ENCODE measurements at regions not wholly inside any gene's neighbourhood (a gene's known extent, or its start where the extent isn't known, plus 50 kb on each side); places are given as distances from the start of the nearest gene placed in this dataset.

- DNase-seq (ENCODE audit: low read depth), result no peak
Observed at GRCh38 chr2:128726236-128726635, 407.6 kb upstream of the HS6ST1 start.

- no peak for DNase-seq (ENCODE audit: low read depth)
Observed at GRCh38 chr2:128726911-128727310, 408.2 kb upstream of the HS6ST1 start.

DNA sequence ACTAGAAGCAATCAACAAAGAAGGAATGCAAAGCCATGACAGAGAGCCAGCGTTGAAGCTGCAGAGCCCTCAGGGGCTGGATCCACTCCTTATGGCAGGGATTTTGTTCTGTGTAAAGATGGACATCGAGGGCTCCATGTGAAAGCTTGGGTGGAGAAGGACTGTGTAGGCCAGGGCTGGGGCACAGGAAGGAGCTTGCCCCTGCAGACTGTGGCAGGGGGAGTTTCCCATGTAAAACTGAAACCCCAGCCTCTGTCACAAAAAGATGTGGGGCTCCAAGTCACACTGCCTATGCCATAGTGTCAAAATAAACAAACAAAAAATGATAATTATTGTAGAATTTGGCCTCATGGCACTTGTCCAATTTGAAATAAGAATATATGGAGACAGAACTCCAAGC, 408.7 kb upstream of the HS6ST1 start:
- no peak for DNase-seq (ENCODE audit: low read depth)

DNA sequence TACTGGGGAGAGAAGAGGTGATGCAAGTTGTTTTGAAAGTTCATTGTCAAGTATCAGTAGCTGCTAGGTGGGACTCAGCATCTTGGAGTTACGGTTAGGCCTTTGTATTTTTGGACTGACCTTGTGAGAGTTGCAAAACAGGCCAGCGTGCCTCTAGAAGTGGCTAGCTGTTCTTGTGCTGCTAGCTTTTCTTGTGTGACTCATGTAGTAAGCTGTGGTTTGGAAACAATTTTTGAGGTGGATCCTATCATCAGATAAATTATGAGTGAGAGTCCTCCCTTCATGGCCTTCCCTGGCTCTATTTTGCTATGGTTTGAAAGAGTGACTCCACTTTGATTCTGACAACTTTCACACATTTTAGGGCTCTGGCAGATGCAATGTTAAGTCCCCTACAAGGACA, 409.2 kb upstream of the HS6ST1 start:
- no peak for DNase-seq (ENCODE audit: low read depth)

DNA sequence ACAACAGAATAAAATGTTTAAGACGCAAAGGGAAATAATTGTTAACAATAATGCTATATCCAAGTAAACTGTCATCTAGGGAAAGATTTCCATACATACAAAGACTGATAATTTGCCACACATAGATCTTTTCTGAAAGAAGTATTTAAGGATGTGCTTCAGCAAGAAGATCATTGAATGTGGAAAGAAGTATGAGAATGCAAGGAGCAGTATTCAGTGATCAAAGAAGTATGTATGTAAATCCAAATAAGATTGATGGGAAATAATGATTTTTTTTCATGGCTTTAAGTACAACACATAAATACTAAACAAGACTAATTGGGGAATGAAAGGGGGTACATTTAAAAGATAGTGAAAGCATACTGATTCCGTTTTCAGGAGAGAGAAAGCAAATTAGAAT, 410.4 kb upstream of the HS6ST1 start:
- no peak for DNase-seq (ENCODE audit: low read depth)

DNA sequence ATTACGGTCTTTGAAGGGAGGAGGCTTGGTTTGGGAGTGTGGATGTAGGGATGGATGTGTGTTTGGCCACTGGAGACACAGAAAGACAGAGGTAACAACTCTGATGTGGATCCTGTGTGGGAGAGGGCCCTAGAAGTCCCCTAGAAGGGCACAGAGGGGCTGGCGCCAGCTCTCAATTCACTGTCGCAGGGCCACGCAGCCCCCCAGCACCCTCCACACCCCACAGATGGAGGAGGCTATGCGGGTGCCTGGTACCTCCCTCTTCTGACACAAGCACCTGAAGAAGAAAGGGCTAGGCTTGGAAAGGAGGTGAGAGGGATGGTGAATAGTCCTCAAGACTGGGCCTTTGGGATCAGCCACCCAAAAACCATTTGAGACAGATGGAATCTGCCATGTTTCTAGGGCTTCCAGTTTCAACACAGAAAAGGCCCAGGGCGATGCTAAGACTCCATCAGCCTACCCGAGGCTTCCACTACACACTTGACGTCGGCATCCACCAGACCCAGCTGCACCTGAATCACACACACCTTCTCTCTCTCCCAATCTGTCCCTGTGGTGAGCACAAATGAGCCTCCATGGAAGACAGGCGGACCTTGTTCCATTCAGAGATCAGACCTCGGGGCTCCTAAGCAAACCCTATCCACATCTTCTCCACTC, 413.5 kb upstream of the HS6ST1 start:
- DNase-seq (ENCODE audit: low read depth), result no peak

GRCh38 chr2:128732976-128733431, 414.3 kb upstream of the HS6ST1 start:
- no peak for DNase-seq (ENCODE audit: low read depth)

- no peak for DNase-seq (ENCODE audit: low read depth)
Observed at GRCh38 chr2:128733450-128733849, 414.8 kb upstream of the HS6ST1 start.

- no peak for DNase-seq (ENCODE audit: low read depth)
Observed at GRCh38 chr2:128734521-128735295, 416.0 kb upstream of the HS6ST1 start.

DNA sequence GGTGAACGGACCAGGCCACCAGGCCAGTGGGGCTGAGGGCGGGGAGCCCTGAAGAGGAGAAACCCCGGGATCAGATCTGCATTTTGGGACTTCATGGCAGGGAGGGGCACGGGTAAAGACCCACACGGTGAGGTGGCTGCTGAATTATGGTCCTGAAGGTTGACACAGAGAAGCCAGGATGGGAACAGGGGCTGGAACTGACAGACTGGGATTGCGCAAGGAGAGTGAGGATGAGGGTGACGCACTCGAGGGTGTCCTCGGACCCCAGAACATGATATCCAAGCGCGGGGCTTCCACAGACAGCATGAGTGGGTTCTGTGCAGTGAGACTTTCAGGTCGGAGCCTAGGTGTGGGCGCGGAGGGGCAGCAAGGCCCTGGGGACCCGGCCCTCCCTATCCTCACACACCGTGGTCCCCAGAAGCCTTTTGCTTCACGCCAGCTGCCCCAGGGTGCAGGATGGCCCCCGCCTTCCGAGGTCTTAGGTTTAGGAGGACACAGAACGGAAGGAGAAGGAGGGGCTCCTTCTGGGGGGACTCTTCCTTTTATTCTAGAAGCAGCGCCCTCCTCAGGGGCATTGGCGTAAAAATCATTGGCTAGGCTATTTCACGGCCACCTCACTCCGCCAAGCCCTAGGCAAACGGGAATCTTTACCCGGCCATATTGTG, 416.8 kb upstream of the HS6ST1 start:
- no peak for DNase-seq (ENCODE audit: low read depth)

DNA sequence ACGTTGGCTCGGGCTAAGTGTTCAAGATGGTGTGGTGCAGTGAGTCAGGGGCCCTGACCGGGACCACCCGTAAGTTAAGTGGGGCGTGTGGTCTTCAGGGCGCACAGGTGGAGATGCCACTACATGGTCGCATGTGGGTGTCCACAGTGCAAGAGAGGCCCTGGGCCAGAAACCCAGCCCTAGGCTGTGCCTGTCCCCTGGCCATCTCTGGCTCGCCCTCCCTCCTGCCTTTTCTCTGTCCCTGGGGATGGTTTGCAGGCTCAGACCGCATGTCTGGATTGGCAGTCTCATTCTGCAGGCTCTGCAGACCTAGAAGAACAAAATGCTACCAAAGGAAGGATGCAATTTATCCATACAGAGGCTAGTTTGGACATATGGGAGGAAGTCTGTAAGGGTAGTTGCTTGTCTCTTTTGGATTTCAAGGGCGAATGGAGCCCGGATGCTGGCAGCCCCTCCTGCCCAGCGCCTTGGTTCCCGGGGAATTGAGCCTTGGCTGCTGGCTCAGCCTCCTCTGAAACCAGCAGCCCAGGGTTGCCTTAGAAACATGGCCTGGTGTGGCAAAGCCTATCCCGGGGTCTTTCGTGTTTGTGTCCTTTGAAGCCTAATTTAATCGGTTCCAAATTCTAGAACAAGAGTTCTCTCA, 417.5 kb upstream of the HS6ST1 start:
- DNase-seq (ENCODE audit: low read depth), result no peak

DNA sequence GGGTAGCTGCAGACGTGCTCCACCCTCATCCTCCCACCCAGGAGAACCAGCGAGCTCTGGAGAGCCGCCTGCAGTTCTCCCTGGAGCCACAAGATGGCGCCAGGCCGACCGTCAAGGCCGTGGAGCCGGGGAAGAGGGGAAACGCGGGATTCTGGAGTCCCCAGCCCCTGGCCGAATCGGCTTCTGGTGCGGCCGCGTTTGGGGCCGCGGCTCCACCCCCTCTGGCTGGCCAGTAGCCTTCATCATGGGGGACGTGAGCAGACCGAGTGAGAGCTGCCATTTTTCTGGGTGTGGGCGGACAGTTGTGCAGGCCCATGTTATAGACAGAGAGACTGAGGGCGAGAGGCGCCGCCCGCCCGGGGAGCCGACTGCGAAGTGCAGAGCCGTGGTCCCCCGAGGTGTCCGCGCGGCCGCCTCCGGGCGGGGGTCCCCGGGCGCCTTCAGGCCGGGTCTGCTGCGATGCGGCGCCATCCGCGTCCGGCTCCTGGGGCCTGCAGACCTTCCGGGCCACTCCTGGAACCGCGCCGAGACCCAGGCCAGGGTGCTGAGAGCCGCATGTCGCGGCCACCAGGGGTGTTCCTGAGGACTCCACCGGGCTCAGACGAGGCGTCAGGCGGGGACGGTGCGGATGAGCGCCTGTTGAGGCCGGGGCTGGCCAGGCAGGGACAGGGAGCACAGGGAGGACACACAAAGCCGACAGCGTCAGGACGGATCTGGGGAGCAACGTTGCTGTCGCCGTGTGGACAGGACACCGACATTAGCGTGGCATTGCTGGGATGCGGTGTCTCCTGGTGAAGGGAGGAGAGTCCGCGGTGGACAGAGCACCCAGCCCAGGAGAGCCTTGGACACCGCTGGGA, 418.2 kb upstream of the HS6ST1 start:
- DNase-seq (ENCODE audit: low read depth), result peak; percentile 17

DNA sequence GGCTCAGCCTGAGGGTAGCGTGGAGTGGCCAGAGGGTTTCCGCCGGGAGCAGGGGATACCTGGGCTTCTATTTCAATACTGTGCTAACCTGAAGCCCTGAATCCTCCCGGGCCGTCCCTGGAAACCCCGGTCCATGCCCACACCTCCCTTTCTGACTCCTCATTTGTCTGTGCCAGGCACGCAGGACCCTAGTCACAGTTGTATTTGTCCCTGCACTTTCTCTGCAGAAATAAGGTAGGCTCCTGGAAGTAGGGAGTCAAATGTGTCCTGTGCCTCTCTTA, 418.8 kb upstream of the HS6ST1 start:
- DNase-seq (ENCODE audit: low read depth), result no peak

GRCh38 chr2:128738446-128739110, 419.9 kb upstream of the HS6ST1 start:
- DNase-seq (ENCODE audit: low read depth), result no peak

DNA sequence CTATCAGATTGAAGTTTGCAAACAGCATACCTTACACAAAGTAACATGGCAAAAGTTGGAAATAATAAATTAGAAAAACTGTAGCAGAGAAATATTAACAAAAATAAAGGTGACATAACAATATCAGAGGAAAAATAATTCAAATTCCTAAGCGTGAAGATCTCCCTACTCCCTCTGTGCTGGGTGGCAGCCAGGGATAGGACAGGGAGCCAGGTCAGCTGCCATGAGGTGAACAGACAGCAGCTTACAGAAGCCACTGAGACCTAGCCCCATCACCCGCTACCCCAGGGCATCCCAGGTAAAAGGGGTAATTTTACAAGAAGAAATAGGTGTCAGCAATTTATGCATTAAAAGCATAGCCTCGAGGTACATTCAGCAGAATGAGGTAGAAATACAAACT, 423.8 kb upstream of the HS6ST1 start:
- no peak for DNase-seq (ENCODE audit: low read depth)

- no peak for DNase-seq (ENCODE audit: low read depth)
Observed at GRCh38 chr2:128745946-128746345, 427.3 kb upstream of the HS6ST1 start.

DNA sequence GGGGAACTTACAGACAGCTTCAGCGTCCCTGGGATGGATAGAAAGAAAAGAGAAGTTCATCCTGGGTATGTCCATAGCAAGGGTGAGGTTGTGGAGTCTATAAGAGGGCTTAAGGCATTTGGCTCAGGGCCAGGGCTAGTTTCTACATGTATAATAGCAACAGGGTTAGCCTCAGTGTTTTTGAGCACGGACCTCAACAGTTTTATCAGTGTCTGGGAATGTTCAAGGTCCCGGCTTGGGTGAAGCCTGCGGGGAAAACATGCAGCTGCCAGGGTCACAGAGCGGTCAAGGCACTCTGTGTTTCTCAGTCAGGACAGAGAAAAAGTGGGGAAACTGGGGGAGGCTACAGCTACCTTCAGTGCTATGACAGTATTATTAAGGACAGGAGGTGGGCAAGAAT, 427.7 kb upstream of the HS6ST1 start:
- no peak for DNase-seq (ENCODE audit: low read depth)

DNA sequence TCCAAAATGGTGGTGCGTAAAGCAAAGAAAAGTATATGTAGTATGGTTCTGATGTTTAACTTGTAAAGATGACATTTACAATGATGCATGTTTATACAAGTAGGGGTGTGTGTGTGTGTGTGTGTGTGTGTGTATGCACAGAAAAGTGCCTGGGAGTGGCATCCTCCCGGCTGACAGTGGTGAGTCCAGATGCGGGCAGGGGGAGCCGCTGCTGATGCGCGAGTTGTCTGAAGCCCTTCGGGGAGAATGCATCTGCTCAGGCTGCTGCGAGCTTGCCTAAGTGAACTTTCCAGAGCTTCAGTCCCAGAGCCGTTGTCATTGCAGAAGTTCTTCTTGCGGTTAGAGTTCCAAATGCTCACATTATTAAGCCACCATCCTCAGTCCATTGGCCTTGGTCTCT, 429.7 kb upstream of the HS6ST1 start:
- DNase-seq (ENCODE audit: low read depth), result no peak

GRCh38 chr2:128748835-128749605, 430.4 kb upstream of the HS6ST1 start:
- DNase-seq (ENCODE audit: low read depth), result no peak

DNA sequence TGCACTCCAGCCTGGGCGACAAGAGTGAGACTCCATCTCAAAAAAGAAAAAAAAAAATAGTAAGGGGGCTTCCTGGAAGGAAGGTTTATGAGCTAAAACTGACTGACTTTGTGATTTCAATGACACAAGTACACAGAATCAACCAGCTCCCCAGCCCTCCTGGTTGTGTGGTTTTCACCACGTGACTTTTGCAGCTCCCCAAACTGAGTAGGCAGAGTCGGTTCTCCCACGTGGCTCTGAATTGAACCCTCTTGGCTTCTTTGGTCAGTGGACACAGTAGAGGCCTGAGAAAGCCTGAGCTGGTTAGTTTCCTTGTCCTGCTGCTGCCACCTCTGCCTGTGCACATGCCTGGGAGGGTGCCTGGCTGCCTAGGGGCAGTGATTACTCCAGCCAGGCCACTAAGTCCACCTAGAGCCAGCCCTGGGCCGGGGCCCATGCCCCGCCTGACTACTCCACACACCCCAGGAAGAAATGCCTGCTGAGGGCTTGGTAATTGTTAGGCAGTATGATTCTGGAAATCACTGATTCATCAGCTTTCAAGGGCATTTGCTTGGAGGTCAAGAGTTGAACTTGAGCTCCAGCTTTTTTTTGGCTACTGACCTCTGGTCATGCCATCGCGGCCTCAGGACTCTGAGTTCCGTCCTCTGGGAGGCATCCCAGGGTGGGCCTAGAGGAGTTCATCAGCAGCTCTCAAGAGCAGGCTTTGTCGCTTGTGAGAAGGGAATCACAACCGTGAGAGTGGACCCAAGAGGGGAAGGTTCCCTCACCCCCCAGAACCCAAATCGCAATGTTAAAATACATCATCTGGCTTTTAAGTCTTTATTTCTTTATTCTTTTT, 431.9 kb upstream of the HS6ST1 start:
- no peak for DNase-seq (ENCODE audit: low read depth)
